Activated T-cell treated with anti-CD3 and anti-CD28 coated beads, Interleukin-2, amount 50 U/mL, for 72 hours (primary cell): ENCODE measurements at regions not wholly inside any gene's neighbourhood (a gene's known extent, or its start where the extent isn't known, plus 50 kb on each side); places are given as distances from the start of the nearest gene placed in this dataset.
"Not testable (repeated sequence)": the region's sequence is repeated elsewhere in the genome, so short reads cannot be mapped to it uniquely, and the experiment has no call there.

Source experiments
- ATAC-seq, 2 donors: fragments of 150-1000 bp; cut with Tn5 transposase; replicated peaks in 1 of 2; 2 replicates each; pipeline ENCODE4 v1.10.0; 2021; ENCODE audit warnings: moderate library complexity in 2 of 2, mild to moderate bottlenecking in 1 of 2
- DNase-seq, 2 donors: peaks; one replicate each; pipeline ENCODE4 v3.0.0; 2021 to 2022; ENCODE audit warnings: mixed read lengths in 1 of 2
- H3K27ac Mint-ChIP-seq: one replicate; pipeline ENCODE4 v1.8.0; 2022; ENCODE audit warnings: mild to moderate bottlenecking, moderate library complexity, mixed read lengths
- H3K27me3 Mint-ChIP-seq: one replicate; pipeline ENCODE4 v1.8.0; 2022; ENCODE audit warnings: low read depth, mixed read lengths
- H3K36me3 Mint-ChIP-seq, 2 donors: one replicate each; pipeline ENCODE4 v1.8.0; 2022; ENCODE audit warnings: mixed read lengths in 2 of 2, mild to moderate bottlenecking in 1 of 2; ENCODE audit not compliant: insufficient read depth in 2 of 2
- H3K4me1 Mint-ChIP-seq: one replicate; pipeline ENCODE4 v1.8.0; 2022; ENCODE audit warnings: low read depth, mixed read lengths
- H3K4me3 Mint-ChIP-seq, 2 donors: one replicate each; pipeline ENCODE4 v1.8.0; 2022; ENCODE audit warnings: mild to moderate bottlenecking in 2 of 2, mixed read lengths in 2 of 2, moderate library complexity in 2 of 2
- H3K9me3 Mint-ChIP-seq, 2 donors: one replicate each; pipeline ENCODE4 v1.8.0; 2022; ENCODE audit warnings: mixed read lengths in 2 of 2

DNA sequence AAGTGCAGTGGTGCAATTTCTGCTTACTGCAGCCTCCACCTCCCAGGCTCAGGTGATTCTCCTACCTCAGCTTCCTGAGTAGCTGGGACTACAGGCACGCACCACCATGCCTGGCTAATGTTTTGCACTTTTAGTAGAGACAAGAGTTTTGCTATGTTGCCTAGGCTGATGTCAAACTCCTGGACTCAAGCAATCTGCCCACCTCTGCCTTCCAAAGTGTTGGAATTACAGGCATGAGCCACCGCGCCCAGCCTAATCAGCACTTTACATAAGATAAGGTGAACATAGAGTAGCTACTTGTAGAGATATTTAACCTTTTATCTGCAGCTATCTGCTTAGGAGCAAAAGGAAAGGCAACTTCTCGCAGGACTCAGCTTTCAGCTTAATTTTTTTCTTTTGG lies 77.5 kb upstream of the RGPD5 start:
- not testable (repeated sequence) for H3K9me3 Mint-ChIP-seq, H3K36me3 Mint-ChIP-seq, H3K4me3 Mint-ChIP-seq, H3K27me3 Mint-ChIP-seq, DNase-seq, H3K27ac Mint-ChIP-seq, H3K4me1 Mint-ChIP-seq, ATAC-seq

DNA sequence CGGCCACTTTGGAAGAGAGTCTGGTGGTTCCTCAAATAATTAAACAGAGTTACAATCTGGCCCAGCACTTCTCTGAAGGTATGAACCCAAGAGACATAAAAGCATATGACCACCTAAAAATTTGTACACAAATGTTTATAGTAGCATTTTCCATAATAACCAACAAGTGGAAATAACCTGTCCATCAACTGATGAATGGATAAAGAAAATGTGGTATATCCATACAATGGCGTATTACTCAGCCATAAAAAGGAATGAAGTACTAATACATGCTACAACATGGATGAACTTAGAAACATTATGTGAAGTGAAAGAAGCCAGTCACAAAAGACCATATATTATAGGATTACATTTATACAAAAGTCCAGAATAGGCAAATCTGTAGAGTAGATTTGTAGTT lies 76.0 kb upstream of the RGPD5 start:
- no peaks in the 10 kb centered on the region for H3K9me3 Mint-ChIP-seq
- no peaks in the 10 kb centered on the region for H3K4me1 Mint-ChIP-seq
- no peaks in the 10 kb centered on the region for H3K36me3 Mint-ChIP-seq
- ATAC-seq: no peak
- no peak for DNase-seq
- H3K27ac Mint-ChIP-seq: no peak overlapping the region
- H3K4me3 Mint-ChIP-seq: no peak overlapping the region
- peaks cover 9% of the 10 kb centered on the region for H3K27me3 Mint-ChIP-seq

GRCh38 chr2:109719871-109720270 lies 74.2 kb upstream of the RGPD5 start:
- no peak overlapping the region for H3K27ac Mint-ChIP-seq
- DNase-seq: no peak
- H3K4me3 Mint-ChIP-seq: no peak overlapping the region
- peaks cover 23% of the 10 kb centered on the region for H3K27me3 Mint-ChIP-seq
- H3K4me1 Mint-ChIP-seq: no peaks in the 10 kb centered on the region
- no peaks in the 10 kb centered on the region for H3K36me3 Mint-ChIP-seq
- H3K9me3 Mint-ChIP-seq: no peaks in the 10 kb centered on the region
- ATAC-seq: no peak

- Mint-ChIP-seq H3K36me3 (no peaks in the 10 kb centered on the region), H3K27ac (no peak overlapping the region), H3K4me1 (no peaks in the 10 kb centered on the region), H3K9me3 (no peaks in the 10 kb centered on the region), H3K4me3 (no peak overlapping the region), H3K27me3 (peaks cover 27% of the 10 kb centered on the region)
- ATAC-seq: no peak
- DNase-seq: no peak
Observed at GRCh38 chr2:109720380-109721106, 73.6 kb upstream of the RGPD5 start.

- Mint-ChIP-seq H3K27me3 (peaks cover 29% of the 10 kb centered on the region), H3K4me1 (no peaks in the 10 kb centered on the region), H3K36me3 (no peaks in the 10 kb centered on the region), H3K9me3 (no peaks in the 10 kb centered on the region), H3K27ac (no peak overlapping the region), H3K4me3 (no peak overlapping the region)
- ATAC-seq (no peak), DNase-seq (no peak)
Observed at GRCh38 chr2:109721135-109721534, 73.0 kb upstream of the RGPD5 start.

GRCh38 chr2:109721626-109722025 lies 72.5 kb upstream of the RGPD5 start:
- Mint-ChIP-seq H3K36me3 (no peaks in the 10 kb centered on the region), H3K27ac (no peak overlapping the region), H3K9me3 (no peaks in the 10 kb centered on the region), H3K4me3 (no peak overlapping the region), H3K27me3 (peaks cover 33% of the 10 kb centered on the region), H3K4me1 (no peaks in the 10 kb centered on the region)
- DNase-seq: no peak
- no peak for ATAC-seq

DNA sequence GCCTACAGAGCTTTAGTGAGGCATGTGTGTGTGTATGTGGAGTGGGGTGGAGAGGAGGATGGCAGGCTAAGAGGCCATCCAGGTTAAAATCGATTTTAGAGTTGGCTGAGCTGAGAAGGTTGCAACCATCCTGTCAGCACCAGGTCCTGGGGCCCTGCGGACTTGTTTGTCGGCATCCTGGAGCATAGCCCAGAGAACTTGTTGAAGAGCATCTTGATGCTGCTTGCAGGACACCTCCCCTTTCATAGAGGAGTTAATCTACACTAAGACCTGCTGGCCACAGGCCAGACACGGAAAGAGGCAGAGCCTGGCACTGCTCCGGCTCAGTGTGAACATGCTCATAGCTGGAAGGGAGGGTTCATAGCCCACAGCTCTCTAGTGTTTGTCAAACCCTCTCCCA lies 72.1 kb upstream of the RGPD5 start:
- H3K27me3 Mint-ChIP-seq: peaks cover 37% of the 10 kb centered on the region
- no peak for ATAC-seq
- H3K4me1 Mint-ChIP-seq: no peaks in the 10 kb centered on the region
- no peaks in the 10 kb centered on the region for H3K9me3 Mint-ChIP-seq
- DNase-seq: no peak
- H3K4me3 Mint-ChIP-seq: no peak overlapping the region
- H3K36me3 Mint-ChIP-seq: no peaks in the 10 kb centered on the region
- H3K27ac Mint-ChIP-seq: no peak overlapping the region

DNA sequence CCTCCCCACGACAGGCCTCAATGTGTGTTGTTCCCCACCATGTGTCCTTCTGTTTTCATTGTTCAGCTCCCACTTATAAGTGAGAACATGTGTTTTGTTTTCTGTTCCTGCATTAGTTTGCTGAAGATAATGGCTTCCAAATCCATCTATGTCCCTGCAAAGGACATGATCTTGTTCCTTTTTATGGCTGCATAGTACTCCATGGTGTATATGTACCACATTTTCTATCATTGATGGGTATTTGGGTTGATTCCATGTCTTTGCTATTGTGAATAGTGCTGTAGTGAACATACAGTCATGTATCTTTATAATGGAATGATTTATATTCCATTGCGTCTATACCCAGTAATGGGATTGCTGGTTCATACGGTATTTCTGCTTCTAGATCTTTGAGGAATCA lies 71.5 kb upstream of the RGPD5 start:
- ATAC-seq, H3K4me1 Mint-ChIP-seq, H3K36me3 Mint-ChIP-seq, H3K9me3 Mint-ChIP-seq, DNase-seq, H3K4me3 Mint-ChIP-seq, H3K27ac Mint-ChIP-seq: not testable (repeated sequence)
- peaks cover 42% of the 10 kb centered on the region for H3K27me3 Mint-ChIP-seq

DNA sequence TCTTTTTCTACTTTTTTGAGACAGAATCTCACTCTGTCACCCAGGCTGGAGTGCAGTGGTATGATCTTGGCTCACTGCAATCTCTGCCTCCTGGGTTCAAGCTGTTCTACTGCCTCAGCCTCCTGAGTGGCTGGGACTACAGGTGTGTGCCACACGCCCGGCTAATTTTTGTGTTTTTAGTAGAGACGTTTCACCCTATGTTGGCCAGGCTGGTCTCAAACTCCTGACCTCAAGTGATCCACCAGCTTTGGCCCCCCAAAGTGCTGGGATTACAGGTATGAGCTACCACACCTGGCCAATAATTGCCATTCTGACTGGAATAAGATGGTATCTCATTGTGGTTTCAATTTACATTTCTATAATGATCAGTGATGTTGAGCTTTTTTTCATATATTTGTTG lies 71.0 kb upstream of the RGPD5 start:
- H3K9me3 Mint-ChIP-seq, H3K4me3 Mint-ChIP-seq, H3K4me1 Mint-ChIP-seq, H3K27ac Mint-ChIP-seq, H3K36me3 Mint-ChIP-seq, DNase-seq, ATAC-seq: not testable (repeated sequence)
- H3K27me3 Mint-ChIP-seq: peaks cover 42% of the 10 kb centered on the region

DNA sequence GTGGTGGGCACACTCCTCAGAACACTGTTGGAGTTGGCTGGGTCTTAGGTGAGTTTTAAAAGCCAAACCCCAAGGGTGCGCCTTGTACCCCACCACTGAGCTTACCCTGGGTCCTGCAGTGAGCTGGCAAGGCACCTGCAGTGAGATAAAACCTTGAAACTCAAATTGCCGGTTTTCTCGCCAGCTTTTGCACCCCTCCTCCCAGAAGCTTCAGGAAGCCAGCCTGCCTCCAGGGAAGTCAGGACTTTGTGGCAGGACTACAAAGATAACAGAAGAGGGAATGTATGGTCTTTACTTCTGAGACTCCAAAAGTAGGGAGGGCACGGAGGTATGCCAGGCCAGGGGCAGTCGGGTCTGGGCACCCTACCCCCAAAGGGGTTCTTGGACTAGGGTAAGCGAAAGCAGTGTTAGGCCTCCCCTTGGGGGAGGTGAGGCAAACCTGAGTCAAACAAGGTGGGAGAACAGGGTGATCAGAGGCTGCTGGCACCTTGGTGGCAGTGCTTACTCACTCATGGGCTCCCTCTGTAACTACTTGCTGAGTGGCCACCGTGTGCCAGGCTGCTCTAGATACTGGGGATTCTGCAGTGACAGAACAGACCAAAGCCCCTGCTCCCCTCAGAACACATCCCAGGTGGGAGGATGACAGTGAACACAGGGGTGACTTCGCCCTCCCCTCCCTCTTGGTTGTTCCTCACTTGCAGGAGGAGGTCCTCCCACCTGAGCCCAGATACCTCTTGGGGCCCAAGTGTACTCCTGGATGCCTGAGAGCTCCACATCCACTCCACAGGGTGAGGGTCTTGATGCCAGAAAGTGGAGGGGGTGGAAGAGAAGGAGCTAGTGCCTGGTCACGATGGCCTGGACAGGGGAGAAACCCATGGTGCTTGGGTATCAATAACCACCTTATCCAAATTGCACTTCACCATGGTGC lies 69.3 kb upstream of the RGPD5 start:
- DNase-seq: no peak
- Mint-ChIP-seq H3K4me1 (no peaks in the 10 kb centered on the region), H3K9me3 (peaks cover 0 to 2% of the 10 kb centered on the region in 2 donors), H3K4me3 (no peak overlapping the region), H3K36me3 (no peaks in the 10 kb centered on the region), H3K27ac (no peak overlapping the region), H3K27me3 (peaks cover 43% of the 10 kb centered on the region)
- no peak for ATAC-seq

GRCh38 chr2:109726379-109727270 lies 67.5 kb upstream of the RGPD5 start:
- no peak for ATAC-seq
- Mint-ChIP-seq H3K9me3 (peaks cover 0 to 3% of the 10 kb centered on the region in 2 donors), H3K4me1 (no peaks in the 10 kb centered on the region), H3K36me3 (no peaks in the 10 kb centered on the region), H3K27me3 (peaks cover 40% of the 10 kb centered on the region), H3K4me3 (no peak overlapping the region), H3K27ac (no peak overlapping the region)
- no peak for DNase-seq

DNA sequence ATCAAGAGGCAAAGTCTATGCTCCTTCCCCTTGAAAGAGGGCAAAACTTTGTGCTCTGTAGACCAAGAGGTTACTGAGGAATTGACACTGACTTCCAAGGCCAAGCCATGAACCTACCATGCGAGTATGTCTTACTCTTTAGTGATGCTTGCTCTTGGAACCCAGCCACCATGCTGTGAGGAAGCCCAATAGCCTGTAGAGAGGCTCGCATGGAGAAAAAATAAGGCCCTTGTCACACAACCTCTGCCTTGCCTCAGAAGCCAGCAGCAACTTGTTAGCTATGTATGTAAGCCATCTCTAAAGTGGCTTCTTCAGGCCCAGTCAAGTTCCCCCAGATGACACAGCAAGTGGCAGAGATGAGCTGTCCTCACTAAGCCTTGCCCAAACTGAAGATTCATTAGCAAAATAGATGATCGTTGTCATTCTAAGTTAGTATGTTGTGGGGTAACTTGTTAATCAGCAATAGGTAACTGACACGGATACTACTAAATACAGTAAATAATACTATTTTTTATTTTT lies 66.1 kb upstream of the RGPD5 start:
- DNase-seq (no peak), ATAC-seq (peak in 1 of 2 donors; percentile 69)
- peaks cover 0 to 3% of the 10 kb centered on the region in 2 donors for H3K9me3 Mint-ChIP-seq
- H3K27ac Mint-ChIP-seq: no peak overlapping the region
- no peaks in the 10 kb centered on the region for H3K36me3 Mint-ChIP-seq
- H3K27me3 Mint-ChIP-seq: peaks cover 45% of the 10 kb centered on the region
- H3K4me3 Mint-ChIP-seq: no peak overlapping the region
- no peaks in the 10 kb centered on the region for H3K4me1 Mint-ChIP-seq

GRCh38 chr2:109733746-109734145 lies 60.4 kb upstream of the RGPD5 start:
- ATAC-seq, DNase-seq: not testable (repeated sequence)

More at GRCh38 chr2:109733746-109734145, 60.4 kb upstream of the RGPD5 start:
- H3K36me3 Mint-ChIP-seq, H3K4me1 Mint-ChIP-seq, H3K27ac Mint-ChIP-seq, H3K9me3 Mint-ChIP-seq, H3K4me3 Mint-ChIP-seq: not testable (repeated sequence)
- H3K27me3 Mint-ChIP-seq: peaks cover 23% of the 10 kb centered on the region
